ENCODE measurements at regions not wholly inside any gene's neighbourhood (a gene's known extent, or its start where the extent isn't known, plus 50 kb on each side); places are given as distances from the start of the nearest gene placed in this dataset.
"Not testable (repeated sequence)": the region's sequence is repeated elsewhere in the genome, so short reads cannot be mapped to it uniquely, and the experiment has no call there.

DNA sequence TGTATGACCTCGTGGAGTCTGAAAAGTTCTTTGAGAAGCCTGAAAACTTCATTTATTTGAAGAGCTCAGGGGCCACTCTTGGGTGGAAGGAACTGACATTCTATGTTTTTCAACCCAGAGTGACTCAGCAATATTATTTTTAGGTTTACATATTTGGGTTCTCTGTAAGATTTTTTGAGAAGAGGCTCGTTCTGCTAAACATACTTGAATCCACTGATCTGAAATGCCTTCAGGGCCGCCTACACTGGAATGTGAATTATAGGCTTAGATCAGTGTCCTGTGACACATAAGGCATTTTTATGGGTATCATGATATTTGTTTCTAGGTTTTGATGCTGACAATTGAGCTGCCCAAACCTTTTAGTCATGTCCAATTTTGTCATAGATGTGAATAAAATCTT, 86.2 kb downstream of the PSAT1 start:
- H3K27me3 ChIP-seq = no peaks in the 10 kb centered on the region
- H3K4me3 ChIP-seq = no peak overlapping the region
- H3K27ac ChIP-seq = no peak overlapping the region
- DNase-seq = no peak
- H3K36me3 ChIP-seq = no peaks in the 10 kb centered on the region
- no peaks in the 10 kb centered on the region for H3K9me3 ChIP-seq (replicated peaks)
- H3K4me1 ChIP-seq = no peaks in the 10 kb centered on the region; the same call in 1 of the 2 replicates

DNA sequence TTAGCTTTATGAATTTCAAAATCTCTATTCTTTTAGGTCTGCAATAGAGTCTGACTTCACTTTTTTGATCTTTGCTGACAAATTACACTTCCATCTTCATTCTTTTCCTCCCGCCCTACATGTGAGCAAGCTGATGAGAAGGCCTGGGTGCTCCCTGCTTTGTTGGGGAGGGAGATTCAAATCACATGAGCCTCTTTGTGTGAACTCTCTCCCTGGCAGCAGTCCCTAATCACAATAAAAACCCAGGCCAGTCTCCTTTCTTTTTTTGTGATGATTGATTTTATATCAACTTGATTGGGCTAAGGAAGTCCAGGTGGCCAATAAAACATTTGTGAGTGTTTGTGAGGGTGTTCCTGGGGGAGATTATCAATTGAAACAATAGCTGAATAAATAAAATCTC, 89.4 kb downstream of the PSAT1 start:
- no peak for DNase-seq
- Histone ChIP-seq H3K27ac (no peak overlapping the region), H3K9me3 (replicated peaks) (no peaks in the 10 kb centered on the region), H3K4me3 (no peak overlapping the region), H3K4me1 (no peaks in the 10 kb centered on the region; the same call in 1 of the 2 replicates), H3K36me3 (no peaks in the 10 kb centered on the region), H3K27me3 (no peaks in the 10 kb centered on the region)

DNA sequence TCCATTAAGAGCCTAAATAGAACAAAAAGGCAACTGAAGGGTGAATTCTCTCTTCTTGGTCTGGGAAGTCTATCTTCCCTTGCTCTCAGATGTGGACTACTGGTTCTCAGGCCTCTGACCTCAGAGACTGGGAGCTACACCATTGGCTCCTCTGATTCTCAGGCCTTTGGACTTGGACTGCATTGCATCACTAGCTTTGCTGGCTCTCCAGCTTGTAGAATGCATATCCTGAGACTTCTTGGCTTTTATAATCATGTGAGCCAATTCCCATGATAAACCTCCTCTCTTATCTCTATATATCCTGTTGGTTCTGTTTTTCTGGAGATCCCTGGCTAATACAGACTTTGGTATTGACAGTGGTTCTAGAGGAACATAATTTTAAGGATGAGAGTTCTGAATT, 89.8 kb downstream of the PSAT1 start:
- Histone ChIP-seq H3K4me1 (no peaks in the 10 kb centered on the region; the same call in 1 of the 2 replicates), H3K36me3 (no peaks in the 10 kb centered on the region), H3K27me3 (no peaks in the 10 kb centered on the region), H3K27ac (no peak overlapping the region), H3K9me3 (replicated peaks) (no peaks in the 10 kb centered on the region), H3K4me3 (no peak overlapping the region)
- DNase-seq = no peak

DNA sequence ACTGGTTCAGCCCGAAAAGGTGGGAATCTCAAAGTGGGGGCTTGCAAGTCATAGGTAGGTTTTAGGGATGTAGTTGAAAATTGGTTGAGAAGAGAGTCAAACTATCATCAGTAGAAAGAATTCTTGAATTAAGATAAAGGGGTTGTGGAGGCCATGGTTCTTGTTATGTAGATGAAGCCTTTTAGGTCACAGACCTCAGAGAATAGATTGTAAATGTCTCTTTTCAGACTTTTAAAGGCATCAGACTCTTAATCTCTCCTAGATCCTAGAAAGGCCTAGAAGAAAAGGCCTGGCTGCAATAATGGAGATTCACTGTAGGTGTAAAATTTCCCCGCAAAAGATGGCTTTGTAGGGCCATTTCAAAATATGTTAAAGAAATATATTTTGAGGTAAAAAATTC, 96.4 kb downstream of the PSAT1 start:
- Histone ChIP-seq H3K4me1 (no peaks in the 10 kb centered on the region), H3K4me3 (no peak overlapping the region), H3K27ac (no peak overlapping the region), H3K9me3 (replicated peaks) (peaks cover 9% of the 10 kb centered on the region), H3K36me3 (no peaks in the 10 kb centered on the region), H3K27me3 (no peaks in the 10 kb centered on the region)
- no peak for DNase-seq

DNA sequence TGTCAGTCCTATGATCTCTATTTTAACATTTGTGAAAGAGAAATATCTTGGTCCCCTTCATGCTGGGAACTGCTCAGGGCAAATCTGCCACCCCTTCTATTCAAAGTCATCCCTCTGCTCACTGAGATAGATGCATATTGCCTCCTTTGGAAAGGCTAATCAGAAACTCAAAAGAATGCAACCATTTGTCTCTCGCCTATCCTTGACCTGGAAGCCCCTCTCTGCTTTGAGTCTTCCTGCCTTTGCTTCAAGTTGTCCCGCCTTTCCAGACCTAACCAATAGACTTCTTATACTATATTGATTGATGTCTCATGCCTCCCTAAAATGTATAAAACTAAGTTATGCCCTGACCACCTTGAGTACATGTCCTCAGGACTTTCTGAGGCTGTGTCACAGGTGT, 97.0 kb downstream of the PSAT1 start:
- Histone ChIP-seq H3K27me3 (no peaks in the 10 kb centered on the region), H3K36me3 (no peaks in the 10 kb centered on the region), H3K4me3 (no peak overlapping the region), H3K4me1 (no peaks in the 10 kb centered on the region), H3K27ac (no peak overlapping the region), H3K9me3 (replicated peaks) (peaks cover 9% of the 10 kb centered on the region)
- DNase-seq = no peak

DNA sequence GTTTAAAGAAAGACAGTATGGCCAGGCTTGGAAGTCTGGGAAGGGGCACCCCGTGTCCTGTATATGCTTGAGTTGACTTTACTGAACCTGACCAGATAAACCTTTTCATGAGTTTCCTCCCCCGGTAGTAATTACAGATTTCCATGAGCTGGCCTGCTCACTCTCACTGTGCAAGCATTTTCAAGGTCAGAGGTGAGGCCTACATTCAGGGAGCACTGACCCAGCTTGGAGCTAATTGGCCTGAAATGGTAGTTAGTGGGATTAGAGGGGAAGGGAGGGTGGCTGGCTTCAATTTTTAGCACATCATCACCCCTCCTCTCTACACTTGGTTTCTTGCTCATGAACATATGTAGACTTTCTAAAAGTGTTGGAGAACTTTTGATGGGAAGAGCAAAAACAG, 99.2 kb downstream of the PSAT1 start:
- Histone ChIP-seq H3K9me3 (replicated peaks) (peaks cover 9% of the 10 kb centered on the region), H3K27ac (no peak overlapping the region), H3K4me3 (no peak overlapping the region), H3K36me3 (no peaks in the 10 kb centered on the region), H3K27me3 (no peaks in the 10 kb centered on the region), H3K4me1 (no peaks in the 10 kb centered on the region)
- no peak for DNase-seq

DNA sequence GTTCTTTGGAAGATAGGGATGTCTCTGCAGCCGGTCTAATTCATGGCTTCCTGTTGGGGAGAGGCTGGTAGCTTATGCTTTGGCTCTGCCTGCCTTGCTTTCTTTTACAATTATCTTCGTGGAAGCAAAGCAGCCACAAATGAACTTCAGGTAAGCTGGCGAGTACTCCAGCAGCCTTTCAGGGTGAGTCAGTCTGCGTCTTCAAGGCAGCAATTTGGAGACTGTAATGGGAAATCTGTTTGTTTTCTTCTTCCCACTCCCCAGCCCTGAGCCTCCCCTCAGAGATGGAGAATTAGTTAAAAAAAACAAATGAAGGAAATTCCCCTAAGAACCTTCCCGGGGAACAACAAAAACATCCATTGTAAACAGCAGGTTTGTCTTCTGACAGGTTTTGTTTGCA, 100.1 kb downstream of the PSAT1 start:
- Histone ChIP-seq H3K4me1 (no peaks in the 10 kb centered on the region), H3K4me3 (no peak overlapping the region), H3K9me3 (replicated peaks) (peaks cover 9% of the 10 kb centered on the region), H3K27me3 (no peaks in the 10 kb centered on the region), H3K36me3 (no peaks in the 10 kb centered on the region), H3K27ac (no peak overlapping the region)
- DNase-seq = no peak

DNA sequence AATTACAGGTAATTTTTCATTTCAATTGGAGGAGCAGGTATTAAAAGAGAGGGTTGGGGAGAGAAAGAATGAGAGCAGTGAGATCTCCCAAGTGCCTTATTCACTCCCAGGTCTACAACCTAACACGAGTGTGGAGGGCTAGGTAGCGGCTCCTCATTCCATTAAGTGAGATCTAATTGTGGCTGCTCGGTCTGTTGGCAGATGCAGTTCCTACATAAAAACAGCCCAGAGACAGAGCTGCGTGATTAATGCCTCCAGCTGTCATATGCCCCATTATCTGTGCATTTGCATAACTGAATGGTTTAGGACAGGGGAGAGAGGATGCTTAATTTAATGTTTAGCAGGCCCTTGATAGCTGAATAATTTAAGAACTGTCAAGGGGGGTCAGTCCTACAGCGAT, 100.5 kb downstream of the PSAT1 start:
- Histone ChIP-seq H3K4me1 (no peaks in the 10 kb centered on the region), H3K9me3 (replicated peaks) (peaks cover 9% of the 10 kb centered on the region), H3K36me3 (no peaks in the 10 kb centered on the region), H3K27me3 (no peaks in the 10 kb centered on the region), H3K4me3 (no peak overlapping the region), H3K27ac (no peak overlapping the region)
- peak in 1 of 2 experiments; percentile 17 for DNase-seq

DNA sequence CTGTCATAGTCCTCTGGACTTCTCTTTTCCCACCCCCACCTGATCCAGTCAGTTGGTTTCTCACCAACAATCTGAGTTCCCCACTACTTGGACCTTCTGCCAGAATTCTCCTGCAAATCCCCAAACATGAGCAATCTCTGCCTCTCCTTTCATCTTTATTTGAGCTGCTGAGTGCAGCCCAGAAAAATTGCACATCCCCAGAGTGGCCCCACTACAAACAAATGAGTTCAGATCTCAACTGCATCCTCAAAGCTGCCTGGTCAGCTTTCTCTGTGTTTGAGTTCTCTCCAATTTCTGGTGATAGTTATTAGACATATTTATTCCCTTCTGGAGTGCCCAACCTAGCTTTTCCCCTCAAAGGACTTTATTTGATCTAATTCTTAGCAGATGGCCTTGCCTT, 102.2 kb downstream of the PSAT1 start:
- Histone ChIP-seq H3K4me3 (no peak overlapping the region), H3K27ac (no peak overlapping the region), H3K27me3 (no peaks in the 10 kb centered on the region), H3K4me1 (no peaks in the 10 kb centered on the region), H3K9me3 (replicated peaks) (peaks cover 9% of the 10 kb centered on the region), H3K36me3 (no peaks in the 10 kb centered on the region)
- no peak for DNase-seq

DNA sequence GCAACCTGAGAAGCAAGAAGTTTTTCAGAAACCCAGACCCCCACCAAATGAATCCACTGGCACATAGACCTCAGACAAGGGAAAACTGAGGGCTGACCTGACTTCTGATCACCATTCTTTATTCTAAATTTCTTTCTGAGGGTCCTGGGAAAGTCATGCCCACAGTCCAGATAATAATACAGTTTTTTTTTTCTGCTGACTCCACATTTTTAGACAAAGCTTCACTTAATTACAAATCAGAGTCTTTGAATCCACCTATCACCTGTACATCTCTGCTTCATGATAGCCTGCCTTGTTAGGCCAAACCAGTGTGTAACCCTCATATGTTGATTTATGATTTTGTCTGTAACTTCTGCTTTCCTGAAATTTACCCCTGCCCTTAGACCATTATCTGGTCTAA, 103.6 kb downstream of the PSAT1 start:
- Histone ChIP-seq H3K27me3 (no peaks in the 10 kb centered on the region), H3K4me1 (no peaks in the 10 kb centered on the region), H3K4me3 (no peak overlapping the region), H3K9me3 (replicated peaks) (no peaks in the 10 kb centered on the region), H3K27ac (no peak overlapping the region), H3K36me3 (no peaks in the 10 kb centered on the region)
- no peak for DNase-seq

DNA sequence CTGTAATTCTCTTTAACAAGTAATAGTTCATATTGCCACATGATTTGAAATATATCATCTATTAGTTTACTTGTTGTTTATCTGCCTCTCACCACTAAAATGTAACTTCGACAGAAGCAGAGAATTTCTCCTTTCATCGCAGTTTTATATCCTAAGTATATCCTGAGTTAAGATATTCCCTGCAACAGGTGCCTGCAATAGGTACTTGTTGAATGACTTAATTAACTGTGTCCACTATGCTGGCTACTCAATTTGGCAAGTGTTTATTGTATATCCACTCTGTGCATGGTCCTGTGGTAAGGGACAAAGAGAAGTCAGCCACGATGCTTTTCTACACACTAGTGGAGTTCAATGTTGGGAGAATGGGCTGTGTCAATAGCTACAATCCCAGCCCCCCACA, 108.5 kb downstream of the PSAT1 start:
- no peaks in the 10 kb centered on the region; the same call in none of the 2 replicates for H3K9me3 ChIP-seq (replicated peaks)
- H3K4me3 ChIP-seq = no peak overlapping the region
- no peak overlapping the region for H3K27ac ChIP-seq
- H3K36me3 ChIP-seq = no peaks in the 10 kb centered on the region
- H3K27me3 ChIP-seq = no peaks in the 10 kb centered on the region
- H3K4me1 ChIP-seq = no peaks in the 10 kb centered on the region
- no peak for DNase-seq

DNA sequence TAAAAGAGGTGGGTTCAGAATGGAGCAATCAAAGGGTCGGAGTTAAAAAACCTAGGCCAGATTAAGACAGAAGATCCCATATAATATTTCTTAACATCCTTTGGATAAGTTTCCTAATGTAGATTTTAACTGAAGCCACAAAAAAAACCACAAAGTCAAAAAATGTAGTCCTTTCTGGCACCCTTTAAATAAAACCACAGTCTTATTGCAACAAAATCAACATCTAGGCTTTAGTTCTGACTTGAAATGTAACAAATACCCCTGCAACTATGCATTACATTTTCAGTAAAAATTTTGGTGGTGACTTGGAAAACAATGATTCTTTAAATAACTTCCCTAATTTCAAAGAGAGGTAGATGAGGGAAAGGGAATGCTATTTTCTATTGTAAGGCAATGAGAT, 109.2 kb downstream of the PSAT1 start:
- Histone ChIP-seq H3K27me3 (no peaks in the 10 kb centered on the region), H3K27ac (no peak overlapping the region), H3K36me3 (no peaks in the 10 kb centered on the region), H3K9me3 (replicated peaks) (no peaks in the 10 kb centered on the region; the same call in none of the 2 replicates), H3K4me1 (no peaks in the 10 kb centered on the region), H3K4me3 (no peak overlapping the region)
- DNase-seq = no peak

DNA sequence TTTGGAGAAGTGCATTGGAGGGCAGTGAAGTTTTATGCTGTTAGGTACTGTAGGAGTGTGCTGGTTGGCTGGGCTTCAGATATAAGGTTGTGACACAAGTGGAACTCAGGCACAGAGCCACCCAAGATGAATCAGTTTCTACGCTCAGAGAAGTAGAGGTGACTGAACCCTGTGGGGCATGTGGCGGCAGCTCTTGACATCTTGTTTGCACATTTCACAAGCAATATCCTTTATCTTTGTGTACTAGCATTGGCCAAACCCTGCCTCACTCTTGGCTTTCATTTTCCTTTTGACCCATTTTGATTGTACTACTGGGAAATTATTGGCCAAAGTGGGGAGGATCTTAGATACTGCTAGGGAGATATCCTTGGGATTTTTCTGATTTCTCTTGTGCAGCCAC, 110.0 kb downstream of the PSAT1 start:
- no peaks in the 10 kb centered on the region for H3K36me3 ChIP-seq
- no peaks in the 10 kb centered on the region; the same call in none of the 2 replicates for H3K9me3 ChIP-seq (replicated peaks)
- no peak overlapping the region for H3K27ac ChIP-seq
- no peak overlapping the region for H3K4me3 ChIP-seq
- H3K4me1 ChIP-seq = no peaks in the 10 kb centered on the region
- no peaks in the 10 kb centered on the region for H3K27me3 ChIP-seq
- no peak for DNase-seq

DNA sequence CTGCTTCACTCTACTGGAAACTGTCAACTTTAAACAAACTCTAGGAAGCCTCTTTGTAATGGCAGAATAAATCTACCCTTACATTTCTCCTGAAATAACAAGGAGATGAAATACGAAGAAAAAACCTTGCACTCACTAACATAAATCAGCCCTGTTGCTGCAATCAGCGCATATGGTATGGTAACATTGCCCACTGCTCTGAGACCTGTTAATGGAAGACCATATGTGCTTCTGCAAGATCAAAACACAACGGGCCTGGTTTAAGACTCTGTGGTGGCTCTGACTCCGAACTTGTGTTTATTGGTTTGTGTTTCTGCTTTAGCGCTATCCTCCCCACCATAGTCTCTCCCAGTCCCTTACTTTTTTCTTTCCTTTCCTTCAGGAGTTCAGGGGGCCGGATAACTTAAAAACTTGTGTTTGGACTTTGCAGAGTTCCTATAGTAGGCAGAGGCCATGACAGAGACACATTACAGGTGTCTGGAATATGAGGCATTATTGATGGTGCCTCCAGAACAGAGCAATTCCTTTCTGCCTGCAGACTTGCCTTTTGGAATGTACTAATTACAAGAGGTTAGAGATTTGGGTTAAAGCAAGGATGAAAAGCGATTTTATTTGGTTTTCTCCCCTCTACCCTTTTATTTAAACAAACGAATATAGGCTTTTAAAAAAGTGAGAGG, 110.8 kb downstream of the PSAT1 start:
- H3K4me1 ChIP-seq = no peaks in the 10 kb centered on the region
- DNase-seq = no peak
- no peak overlapping the region for H3K4me3 ChIP-seq
- no peaks in the 10 kb centered on the region for H3K36me3 ChIP-seq
- no peaks in the 10 kb centered on the region; the same call in none of the 2 replicates for H3K9me3 ChIP-seq (replicated peaks)
- H3K27ac ChIP-seq = no peak overlapping the region
- no peaks in the 10 kb centered on the region for H3K27me3 ChIP-seq

DNA sequence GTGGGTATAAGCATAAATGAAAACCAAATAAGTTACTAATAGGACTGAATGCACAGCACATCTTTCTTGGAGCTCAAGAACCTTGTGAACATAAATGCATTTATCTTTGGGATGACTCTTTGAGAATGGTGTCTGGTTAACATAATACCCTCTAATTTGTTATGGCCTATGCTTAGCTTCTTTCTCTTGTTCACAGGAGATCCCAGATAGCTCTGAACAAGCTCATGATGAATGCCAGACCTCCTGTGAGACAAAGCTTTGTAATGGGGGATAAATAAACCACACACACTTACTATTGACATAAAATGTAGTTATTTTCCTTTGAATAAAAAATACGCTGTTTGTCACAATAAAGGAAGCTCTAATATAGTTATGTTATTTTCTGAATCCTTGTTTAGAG, 111.5 kb downstream of the PSAT1 start:
- Histone ChIP-seq H3K4me3 (no peak overlapping the region), H3K9me3 (replicated peaks) (no peaks in the 10 kb centered on the region; the same call in none of the 2 replicates), H3K27me3 (no peaks in the 10 kb centered on the region), H3K4me1 (no peaks in the 10 kb centered on the region), H3K27ac (no peak overlapping the region), H3K36me3 (no peaks in the 10 kb centered on the region)
- DNase-seq = no peak

DNA sequence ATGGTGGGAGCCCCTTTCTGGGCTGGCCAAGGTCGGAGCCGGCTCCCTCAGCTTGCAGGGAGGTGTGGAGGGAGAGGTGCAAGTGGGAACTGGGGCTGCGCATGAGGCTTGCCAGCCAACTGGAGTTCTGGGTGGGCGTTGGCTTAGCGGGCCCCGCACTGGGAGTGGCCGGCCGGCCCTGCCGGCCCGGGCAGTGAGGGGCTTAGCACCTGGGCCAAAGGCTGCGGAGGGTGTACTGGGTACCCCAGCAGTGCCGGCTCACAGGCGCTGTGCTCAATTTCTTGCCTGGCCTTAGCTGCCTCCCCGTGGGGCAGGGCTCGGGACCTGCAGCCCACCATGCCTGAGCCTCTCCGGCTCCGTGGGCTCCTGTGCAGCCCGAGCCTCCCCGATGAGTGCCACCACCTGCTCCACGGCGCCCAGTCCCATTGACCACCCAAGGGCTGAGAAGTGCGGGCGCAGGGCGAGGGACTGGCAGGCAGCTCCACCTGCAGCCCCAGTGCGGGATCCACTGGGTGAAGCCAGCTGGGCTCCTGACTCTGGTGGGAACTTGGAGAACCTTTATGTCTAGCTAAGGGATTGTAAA, 113.1 kb downstream of the PSAT1 start:
- H3K4me3 ChIP-seq; DNase-seq; H3K9me3 ChIP-seq (replicated peaks); H3K36me3 ChIP-seq; H3K27ac ChIP-seq; H3K27me3 ChIP-seq; H3K4me1 ChIP-seq: not testable (repeated sequence)
